MM.1S (cell line): ENCODE measurements at regions not wholly inside any gene's neighbourhood (a gene's known extent, or its start where the extent isn't known, plus 50 kb on each side); places are given as distances from the start of the nearest gene placed in this dataset.

Source experiments
- EZH2phosphoT487 ChIP-seq: fragments of 300-600 bp; sonication (generic); IDR thresholded peaks from 2 replicates; pipeline ENCODE4 v1.6.1; 2018; ENCODE audit warnings: antibody characterized with exemption, low read length
- TF ChIP-seq, protein P1 (sequence below): fragments of 300-600 bp; sonication (generic); IDR thresholded peaks from 2 replicates; pipeline ENCODE4 v1.5.1; 2016; ENCODE audit warnings: antibody characterized with exemption, low read length, mixed read lengths

GRCh38 chr1:95733031-95733430 is 499.0 kb downstream of the RWDD3 start:
- TF ChIP-seq, protein P1, sequence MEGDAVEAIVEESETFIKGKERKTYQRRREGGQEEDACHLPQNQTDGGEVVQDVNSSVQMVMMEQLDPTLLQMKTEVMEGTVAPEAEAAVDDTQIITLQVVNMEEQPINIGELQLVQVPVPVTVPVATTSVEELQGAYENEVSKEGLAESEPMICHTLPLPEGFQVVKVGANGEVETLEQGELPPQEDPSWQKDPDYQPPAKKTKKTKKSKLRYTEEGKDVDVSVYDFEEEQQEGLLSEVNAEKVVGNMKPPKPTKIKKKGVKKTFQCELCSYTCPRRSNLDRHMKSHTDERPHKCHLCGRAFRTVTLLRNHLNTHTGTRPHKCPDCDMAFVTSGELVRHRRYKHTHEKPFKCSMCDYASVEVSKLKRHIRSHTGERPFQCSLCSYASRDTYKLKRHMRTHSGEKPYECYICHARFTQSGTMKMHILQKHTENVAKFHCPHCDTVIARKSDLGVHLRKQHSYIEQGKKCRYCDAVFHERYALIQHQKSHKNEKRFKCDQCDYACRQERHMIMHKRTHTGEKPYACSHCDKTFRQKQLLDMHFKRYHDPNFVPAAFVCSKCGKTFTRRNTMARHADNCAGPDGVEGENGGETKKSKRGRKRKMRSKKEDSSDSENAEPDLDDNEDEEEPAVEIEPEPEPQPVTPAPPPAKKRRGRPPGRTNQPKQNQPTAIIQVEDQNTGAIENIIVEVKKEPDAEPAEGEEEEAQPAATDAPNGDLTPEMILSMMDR = no peak
- TF ChIP-seq EZH2phosphoT487 = no peak
